ENCODE measurements at regions not wholly inside any gene's neighbourhood (a gene's known extent, or its start where the extent isn't known, plus 50 kb on each side); places are given as distances from the start of the nearest gene placed in this dataset.

- TF ChIP-seq, protein P1, sequence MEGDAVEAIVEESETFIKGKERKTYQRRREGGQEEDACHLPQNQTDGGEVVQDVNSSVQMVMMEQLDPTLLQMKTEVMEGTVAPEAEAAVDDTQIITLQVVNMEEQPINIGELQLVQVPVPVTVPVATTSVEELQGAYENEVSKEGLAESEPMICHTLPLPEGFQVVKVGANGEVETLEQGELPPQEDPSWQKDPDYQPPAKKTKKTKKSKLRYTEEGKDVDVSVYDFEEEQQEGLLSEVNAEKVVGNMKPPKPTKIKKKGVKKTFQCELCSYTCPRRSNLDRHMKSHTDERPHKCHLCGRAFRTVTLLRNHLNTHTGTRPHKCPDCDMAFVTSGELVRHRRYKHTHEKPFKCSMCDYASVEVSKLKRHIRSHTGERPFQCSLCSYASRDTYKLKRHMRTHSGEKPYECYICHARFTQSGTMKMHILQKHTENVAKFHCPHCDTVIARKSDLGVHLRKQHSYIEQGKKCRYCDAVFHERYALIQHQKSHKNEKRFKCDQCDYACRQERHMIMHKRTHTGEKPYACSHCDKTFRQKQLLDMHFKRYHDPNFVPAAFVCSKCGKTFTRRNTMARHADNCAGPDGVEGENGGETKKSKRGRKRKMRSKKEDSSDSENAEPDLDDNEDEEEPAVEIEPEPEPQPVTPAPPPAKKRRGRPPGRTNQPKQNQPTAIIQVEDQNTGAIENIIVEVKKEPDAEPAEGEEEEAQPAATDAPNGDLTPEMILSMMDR (conservative IDR thresholded peaks at IDR 0.05; ENCODE audit: low read depth, low read length) = no peak
- H3K4me3 ChIP-seq (ENCODE audit: low read depth, low read length) = no peak overlapping the region
- no peak for DNase-seq (ENCODE audit: low read depth)
These were observed 64.6 kb downstream of the FOXB2 start for GRCh38 chr9:77084094-77084493.

DNA sequence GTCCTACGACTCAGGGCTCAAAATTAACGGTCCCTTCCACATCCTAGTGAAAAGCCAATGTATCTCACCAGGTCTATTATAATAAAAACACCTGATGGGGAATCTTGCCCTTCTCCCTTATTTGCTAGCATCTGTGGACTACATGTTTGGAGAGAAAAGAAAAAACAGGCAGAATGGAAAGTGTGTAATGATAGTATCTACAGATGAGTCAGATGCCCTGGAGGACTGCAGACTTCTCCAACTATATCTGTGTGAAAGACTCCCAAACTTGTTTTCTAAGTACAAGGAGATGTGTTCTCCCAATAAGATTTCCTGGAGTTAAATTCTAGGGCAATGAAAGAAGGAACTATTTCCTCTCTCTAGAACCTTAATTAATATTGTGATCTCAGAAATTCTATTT is 66.0 kb downstream of the FOXB2 start:
- H3K4me3 ChIP-seq (ENCODE audit: low read depth, low read length) = no peak overlapping the region
- TF ChIP-seq, protein P1 (conservative IDR thresholded peaks at IDR 0.05; ENCODE audit: low read depth, low read length) = no peak
- DNase-seq (ENCODE audit: low read depth) = no peak

DNA sequence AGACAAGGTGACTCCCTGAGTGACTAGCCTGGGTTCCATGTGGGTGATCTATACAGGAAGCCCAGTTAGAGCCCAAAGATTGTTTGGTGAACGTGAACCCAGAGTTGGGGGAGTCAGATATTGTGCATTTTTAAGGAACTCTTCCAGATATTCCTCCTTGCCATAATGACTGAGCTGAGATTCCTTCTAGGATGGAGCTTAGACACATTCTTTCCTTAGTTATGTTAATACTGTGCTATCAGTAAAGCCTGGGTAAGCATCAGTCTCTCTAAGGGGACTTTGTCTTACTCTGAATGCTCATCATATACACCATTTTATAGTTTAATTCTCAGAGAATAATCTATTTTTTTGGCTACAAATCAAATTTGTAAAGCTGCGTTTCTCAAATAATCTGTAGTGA is 68.1 kb downstream of the FOXB2 start:
- TF ChIP-seq, protein P1 (conservative IDR thresholded peaks at IDR 0.05; ENCODE audit: low read depth, low read length) = no peak
- no peak for DNase-seq (ENCODE audit: low read depth)

GRCh38 chr9:77092536-77092935 is 73.1 kb downstream of the FOXB2 start:
- peak; percentile 3 for DNase-seq (ENCODE audit: low read depth)
- TF ChIP-seq, protein P1 (conservative IDR thresholded peaks at IDR 0.05; ENCODE audit: low read depth, low read length) = no peak
- no peak overlapping the region for H3K4me3 ChIP-seq (ENCODE audit: low read depth, low read length)

More for the DNA sequence above, 68.1 kb downstream of the FOXB2 start:
- no peak overlapping the region for H3K4me3 ChIP-seq (ENCODE audit: low read depth, low read length)

GRCh38 chr9:77094150-77094549 is 74.7 kb downstream of the FOXB2 start:
- H3K4me3 ChIP-seq (ENCODE audit: low read depth, low read length) = no peak overlapping the region
- TF ChIP-seq, protein P1 (conservative IDR thresholded peaks at IDR 0.05; ENCODE audit: low read depth, low read length) = no peak
- no peak for DNase-seq (ENCODE audit: low read depth)

GRCh38 chr9:77097335-77097734 is 77.9 kb downstream of the FOXB2 start:
- no peak for DNase-seq (ENCODE audit: low read depth)
- TF ChIP-seq, protein P1 (conservative IDR thresholded peaks at IDR 0.05; ENCODE audit: low read depth, low read length) = no peak
- no peak overlapping the region for H3K4me3 ChIP-seq (ENCODE audit: low read depth, low read length)

- no peak overlapping the region for H3K4me3 ChIP-seq (ENCODE audit: low read depth, low read length)
- TF ChIP-seq, protein P1 (conservative IDR thresholded peaks at IDR 0.05; ENCODE audit: low read depth, low read length) = no peak
- DNase-seq (ENCODE audit: low read depth) = no peak
These were observed 77.9 kb upstream of the VPS13A start for GRCh38 chr9:77099388-77099787.
